Calu3 (cell line): ENCODE measurements at regions not wholly inside any gene's neighbourhood (a gene's known extent, or its start where the extent isn't known, plus 50 kb on each side); places are given as distances from the start of the nearest gene placed in this dataset.

Source experiments
- BruUV-seq: library from RNA; stranded (reverse); fragments of 400-500 nt; replicated peaks from 2 replicates; lab custom pipeline; 2021; lab: Mats Ljungman, UMichigan
- CTCF ChIA-PET: fragments of 300-600 bp; sonication (Branson Sonifier 250); formaldehyde crosslinking; loops from one replicate; lab custom pipeline; 2022; ENCODE audit warnings: antibody characterized with exemption; lab: Charles Lee
- DNase-seq: peaks from one replicate; pipeline ENCODE4 v3.0.0; 2022
- H3K27ac Mint-ChIP-seq: one replicate; pipeline ENCODE4 v1.8.0; 2022; ENCODE audit warnings: mixed read lengths; ENCODE audit not compliant: unreplicated experiment
- H3K27me3 Mint-ChIP-seq: one replicate; pipeline ENCODE4 v1.8.0; 2022; ENCODE audit warnings: mixed read lengths; ENCODE audit not compliant: unreplicated experiment
- H3K36me3 Mint-ChIP-seq: one replicate; pipeline ENCODE4 v1.8.0; 2022; ENCODE audit warnings: mild to moderate bottlenecking, moderate library complexity, mixed read lengths; ENCODE audit not compliant: insufficient read depth, unreplicated experiment
- H3K4me1 Mint-ChIP-seq: one replicate; pipeline ENCODE4 v1.8.0; 2022; ENCODE audit warnings: mild to moderate bottlenecking, low read depth, mixed read lengths; ENCODE audit not compliant: unreplicated experiment
- H3K4me3 Mint-ChIP-seq: one replicate; pipeline ENCODE4 v1.8.0; 2022; ENCODE audit warnings: mild to moderate bottlenecking, low read depth, moderate library complexity, mixed read lengths; ENCODE audit not compliant: unreplicated experiment
- H3K9me3 Mint-ChIP-seq: one replicate; pipeline ENCODE4 v1.8.0; 2022; ENCODE audit warnings: low read depth, mixed read lengths; ENCODE audit not compliant: unreplicated experiment
- CTCF ChIP-seq: fragments of 200-600 bp; IDR thresholded peaks from one replicate; pipeline ENCODE4 v1.8.0; 2022; ENCODE audit warnings: antibody characterized with exemption; ENCODE audit not compliant: unreplicated experiment
- intact Hi-C: fragments of 100-400 bp; cut with micrococcal nuclease; formaldehyde crosslinking; loops from one replicate; pipeline ENCODE4 v1.10.0; 2022; ENCODE audit not compliant: unreplicated experiment

- H3K27me3 Mint-ChIP-seq, result peaks cover 89% of the 10 kb centered on the region
- no peak overlapping the region for H3K4me3 Mint-ChIP-seq
- H3K36me3 Mint-ChIP-seq, result no peaks in the 10 kb centered on the region
- no peaks in the 10 kb centered on the region for H3K4me1 Mint-ChIP-seq
- no peak overlapping the region for H3K27ac Mint-ChIP-seq
- CTCF ChIA-PET, result no interaction called here
- intact Hi-C loops, result no loop called here
- no peak for TF ChIP-seq CTCF
- no peak for DNase-seq
- no peaks in the 10 kb centered on the region for H3K9me3 Mint-ChIP-seq
- BruUV-seq, result no TSS peak
Observed at GRCh38 chr20:51211191-51211590, 188.3 kb upstream of the KCNG1 start.

GRCh38 chr20:51210084-51210483 is 187.2 kb upstream of the KCNG1 start:
- H3K27me3 Mint-ChIP-seq, result peaks cover 89% of the 10 kb centered on the region

GRCh38 chr20:51208162-51208561 is 185.3 kb upstream of the KCNG1 start:
- intact Hi-C loops, result loop anchor here (10.0 kb wide), 1 partner anchor 223 kb away; no protein-coding TSS in a partner anchor
- no peak for TF ChIP-seq CTCF
- H3K36me3 Mint-ChIP-seq, result no peaks in the 10 kb centered on the region
- H3K27me3 Mint-ChIP-seq, result peaks cover 86% of the 10 kb centered on the region
- no TSS peak for BruUV-seq
- no peak for DNase-seq
- no peaks in the 10 kb centered on the region for H3K9me3 Mint-ChIP-seq
- H3K27ac Mint-ChIP-seq, result no peak overlapping the region
- H3K4me3 Mint-ChIP-seq, result no peak overlapping the region
- CTCF ChIA-PET, result no interaction called here
- no peaks in the 10 kb centered on the region for H3K4me1 Mint-ChIP-seq

More at GRCh38 chr20:51210084-51210483, 187.2 kb upstream of the KCNG1 start:
- intact Hi-C loops, result no loop called here
- Mint-ChIP-seq H3K27ac (no peak overlapping the region), H3K9me3 (no peaks in the 10 kb centered on the region), H3K4me3 (no peak overlapping the region), H3K36me3 (no peaks in the 10 kb centered on the region), H3K4me1 (no peaks in the 10 kb centered on the region)
- no TSS peak for BruUV-seq
- no peak for DNase-seq
- no peak for TF ChIP-seq CTCF
- CTCF ChIA-PET, result interaction anchor here (0.5 to 0.9 kb wide), 2 partner anchors 10 to 83 kb away, joined by 3 to 4 read pairs; no protein-coding TSS in a partner anchor

- intact Hi-C loops, result loop anchor here (10.0 kb wide), 1 partner anchor 221 kb away; no protein-coding TSS in a partner anchor
- Mint-ChIP-seq H3K4me1 (no peaks in the 10 kb centered on the region), H3K27me3 (peaks cover 68% of the 10 kb centered on the region), H3K27ac (no peak overlapping the region), H3K9me3 (no peaks in the 10 kb centered on the region), H3K4me3 (no peak overlapping the region), H3K36me3 (no peaks in the 10 kb centered on the region)
- TF ChIP-seq CTCF, result no peak
- BruUV-seq, result no TSS peak
- CTCF ChIA-PET, result interaction anchor here (0.8 kb wide), 1 partner anchor 15 kb away, joined by 3 read pairs; no protein-coding TSS in a partner anchor
- no peak for DNase-seq
Observed at GRCh38 chr20:51206032-51206662, 183.2 kb upstream of the KCNG1 start.
